ENCODE measurements at regions not wholly inside any gene's neighbourhood (a gene's known extent, or its start where the extent isn't known, plus 50 kb on each side); places are given as distances from the start of the nearest gene placed in this dataset.

GRCh38 chr4:148680884-148681283 is 238.7 kb upstream of the NR3C2 start:
- TF ChIP-seq, protein P1, sequence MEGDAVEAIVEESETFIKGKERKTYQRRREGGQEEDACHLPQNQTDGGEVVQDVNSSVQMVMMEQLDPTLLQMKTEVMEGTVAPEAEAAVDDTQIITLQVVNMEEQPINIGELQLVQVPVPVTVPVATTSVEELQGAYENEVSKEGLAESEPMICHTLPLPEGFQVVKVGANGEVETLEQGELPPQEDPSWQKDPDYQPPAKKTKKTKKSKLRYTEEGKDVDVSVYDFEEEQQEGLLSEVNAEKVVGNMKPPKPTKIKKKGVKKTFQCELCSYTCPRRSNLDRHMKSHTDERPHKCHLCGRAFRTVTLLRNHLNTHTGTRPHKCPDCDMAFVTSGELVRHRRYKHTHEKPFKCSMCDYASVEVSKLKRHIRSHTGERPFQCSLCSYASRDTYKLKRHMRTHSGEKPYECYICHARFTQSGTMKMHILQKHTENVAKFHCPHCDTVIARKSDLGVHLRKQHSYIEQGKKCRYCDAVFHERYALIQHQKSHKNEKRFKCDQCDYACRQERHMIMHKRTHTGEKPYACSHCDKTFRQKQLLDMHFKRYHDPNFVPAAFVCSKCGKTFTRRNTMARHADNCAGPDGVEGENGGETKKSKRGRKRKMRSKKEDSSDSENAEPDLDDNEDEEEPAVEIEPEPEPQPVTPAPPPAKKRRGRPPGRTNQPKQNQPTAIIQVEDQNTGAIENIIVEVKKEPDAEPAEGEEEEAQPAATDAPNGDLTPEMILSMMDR (IDR thresholded peaks at IDR 0.05; ENCODE audit: borderline replicate concordance, extremely low read depth, low read length, poor library complexity, severe bottlenecking): no peak
- no peak for TF ChIP-seq EZH2 (IDR thresholded peaks at IDR 0.05; ENCODE audit: borderline replicate concordance, low read depth, low read length, severe bottlenecking)
